SK-N-SH treated with all-trans-retinoic acid at 6 μM for 48 hours (cell line): ENCODE measurements at regions not wholly inside any gene's neighbourhood (a gene's known extent, or its start where the extent isn't known, plus 50 kb on each side); places are given as distances from the start of the nearest gene placed in this dataset.

Experiments
- ATAC-seq: fragments of 200-7000 bp; cut with Tn5 transposase; 3 replicates; pipeline ENCODE4 v1.9.1; 2020; ENCODE audit warnings: mild to moderate bottlenecking, moderate library complexity
- CREB5 ChIP-seq: fragments of 250-450 bp; sonication (Bioruptor Pico); IDR thresholded peaks from 2 replicates; pipeline ENCODE4 v1.5.1; 2020; ENCODE audit warnings: low read depth, mild to moderate bottlenecking, moderate library complexity
- CSRNP3 ChIP-seq: fragments of 250-450 bp; sonication (Bioruptor Pico); IDR thresholded peaks from 2 replicates; pipeline ENCODE4 v1.5.1; 2021; ENCODE audit warnings: mild to moderate bottlenecking, moderate library complexity
- GLIS3 ChIP-seq: fragments of 250-450 bp; sonication (Bioruptor Pico); IDR thresholded peaks from 2 replicates; pipeline ENCODE4 v1.5.0; 2020; ENCODE audit warnings: mild to moderate bottlenecking, moderate library complexity
- OSR1 ChIP-seq: fragments of 250-450 bp; sonication (Bioruptor Pico); IDR thresholded peaks from 2 replicates; pipeline ENCODE4 v1.8.0; 2022; ENCODE audit warnings: moderate library complexity, mild to moderate bottlenecking, inconsistent platforms
- PATZ1 ChIP-seq: fragments of 250-450 bp; sonication (Bioruptor Pico); IDR thresholded peaks from 2 replicates; pipeline ENCODE4 v1.8.0; 2020; ENCODE audit warnings: mild to moderate bottlenecking, moderate library complexity, borderline replicate concordance
- POU6F1 ChIP-seq: fragments of 250-450 bp; sonication (Bioruptor Pico); IDR thresholded peaks from 2 replicates; pipeline ENCODE4 v1.8.0; 2021; ENCODE audit warnings: low read depth, mild to moderate bottlenecking, moderate library complexity, borderline replicate concordance
- PPARA ChIP-seq: fragments of 250-450 bp; sonication (Bioruptor Pico); IDR thresholded peaks from 2 replicates; pipeline ENCODE4 v1.5.0; 2020; ENCODE audit warnings: mild to moderate bottlenecking, borderline replicate concordance
- RARB ChIP-seq: fragments of 250-450 bp; sonication (Bioruptor Pico); IDR thresholded peaks from 2 replicates; pipeline ENCODE4 v1.8.0; 2021; ENCODE audit warnings: mild to moderate bottlenecking, moderate library complexity
- SNAI2 ChIP-seq: fragments of 250-450 bp; sonication (Bioruptor Pico); IDR thresholded peaks from 2 replicates; pipeline ENCODE4 v1.5.0; 2020; ENCODE audit warnings: mild to moderate bottlenecking, moderate library complexity
- TCF4 ChIP-seq: fragments of 250-450 bp; sonication (Bioruptor Pico); IDR thresholded peaks from 2 replicates; pipeline ENCODE4 v1.8.0; 2021; ENCODE audit warnings: mild to moderate bottlenecking, moderate library complexity, borderline replicate concordance
- TSHZ2 ChIP-seq: fragments of 250-450 bp; sonication (Bioruptor Pico); IDR thresholded peaks from 2 replicates; pipeline ENCODE4 v1.5.0; 2020; ENCODE audit warnings: mild to moderate bottlenecking, moderate library complexity
- ZC3H10 ChIP-seq: fragments of 250-450 bp; sonication (Bioruptor Pico); IDR thresholded peaks from 2 replicates; pipeline ENCODE4 v1.5.1; 2021; ENCODE audit warnings: mild to moderate bottlenecking, moderate library complexity
- ZFP3 ChIP-seq: fragments of 250-450 bp; sonication (Bioruptor Pico); IDR thresholded peaks from 2 replicates; pipeline ENCODE4 v1.5.0; 2020; ENCODE audit warnings: mild to moderate bottlenecking, moderate library complexity
- ZFP30 ChIP-seq: fragments of 450-650 bp; formaldehyde crosslinking; IDR thresholded peaks from 2 replicates; pipeline ENCODE4 v1.5.0; 2022; ENCODE audit warnings: mild to moderate bottlenecking, moderate library complexity
- ZNF565 ChIP-seq: fragments of 450-650 bp; formaldehyde crosslinking; conservative IDR thresholded peaks from 2 replicates; pipeline ENCODE4 v1.5.0; 2020; ENCODE audit warnings: low read depth, mild to moderate bottlenecking, moderate library complexity
- ZNF70 ChIP-seq: fragments of 450-650 bp; formaldehyde crosslinking; IDR thresholded peaks from 2 replicates; pipeline ENCODE4 v1.5.0; 2020; ENCODE audit warnings: mild to moderate bottlenecking, moderate library complexity
- ZNF8 ChIP-seq: fragments of 450-650 bp; formaldehyde crosslinking; IDR thresholded peaks from 2 replicates; pipeline ENCODE4 v1.5.0; 2020; ENCODE audit warnings: mild to moderate bottlenecking, moderate library complexity

- no peak for TF ChIP-seq TSHZ2 (CRISPR knock-in tag)
- ATAC-seq = no peak
Measured at GRCh38 chr5:121608826-121609225, 242.9 kb upstream of the FTMT start.

GRCh38 chr5:121624035-121624434 is 227.6 kb upstream of the FTMT start:
- ATAC-seq = no peak

GRCh38 chr5:121628783-121629182 is 222.9 kb upstream of the FTMT start:
- no peak for TF ChIP-seq ZNF8 (CRISPR knock-in tag)
- no peak for TF ChIP-seq ZFP30 (CRISPR knock-in tag)
- TF ChIP-seq CSRNP3 (CRISPR knock-in tag) = no peak
- TF ChIP-seq ZFP3 (CRISPR knock-in tag) = no peak
- no peak for TF ChIP-seq ZNF70 (CRISPR knock-in tag)
- TF ChIP-seq TCF4 = no peak
- TF ChIP-seq PPARA (CRISPR knock-in tag) = no peak
- no peak for TF ChIP-seq ZC3H10 (CRISPR knock-in tag)
- no peak for TF ChIP-seq POU6F1
- no peak for TF ChIP-seq PATZ1 (CRISPR knock-in tag)
- no peak for TF ChIP-seq CREB5 (CRISPR knock-in tag)
- TF ChIP-seq TSHZ2 (CRISPR knock-in tag) = no peak
- no peak for TF ChIP-seq GLIS3
- TF ChIP-seq ZNF565 (CRISPR knock-in tag) = no peak
- no peak for TF ChIP-seq SNAI2 (CRISPR knock-in tag)
- no peak for TF ChIP-seq RARB (CRISPR knock-in tag)
- no peak for ATAC-seq

More at GRCh38 chr5:121624035-121624434, 227.6 kb upstream of the FTMT start:
- TF ChIP-seq ZNF565 (CRISPR knock-in tag) (no peak), OSR1 (no peak), ZNF70 (CRISPR knock-in tag) (no peak), SNAI2 (CRISPR knock-in tag) (no peak), PATZ1 (CRISPR knock-in tag) (no peak)
- TF ChIP-seq, all 23 proteins: peak for 0
